ENCODE measurements at regions not wholly inside any gene's neighbourhood (a gene's known extent, or its start where the extent isn't known, plus 50 kb on each side); places are given as distances from the start of the nearest gene placed in this dataset.
A peak's percentile ranks its signal among the peaks of the same experiment; 100 is the strongest.

GRCh38 chr4:129378364-129378763 is 282.4 kb downstream of the C4orf33 start:
- Histone ChIP-seq H3K4me3 (no peak overlapping the region), H3K36me3 (ENCODE audit: control insufficient read depth in 4 of 4, insufficient read depth in 4 of 4, low read length in 4 of 4) (no peaks in the 10 kb centered on the region), H3K4me1 (ENCODE audit: control insufficient read depth in 5 of 5, insufficient read depth in 5 of 5, low read length in 5 of 5) (no peaks in the 10 kb centered on the region), H3K27ac (ENCODE audit: low read depth in 1 of 2, low read length in 1 of 2) (no peak overlapping the region), H3K9ac (ENCODE audit: insufficient read depth in 1 of 2, low read length in 2 of 2) (no peak overlapping the region), H3K9me3 (ENCODE audit: control insufficient read depth in 4 of 4, insufficient read depth in 3 of 4, low read length in 3 of 4) (peaks cover 0 to 3% (median 0%) of the 10 kb centered on the region in 4 donors), H3K27me3 (ENCODE audit: control insufficient read depth in 3 of 3, insufficient read depth in 3 of 3, low read length in 2 of 3) (no peaks in the 10 kb centered on the region)
- DNase-seq: peak in 1 of 3 donors; percentile 14
- TF ChIP-seq, protein P1, sequence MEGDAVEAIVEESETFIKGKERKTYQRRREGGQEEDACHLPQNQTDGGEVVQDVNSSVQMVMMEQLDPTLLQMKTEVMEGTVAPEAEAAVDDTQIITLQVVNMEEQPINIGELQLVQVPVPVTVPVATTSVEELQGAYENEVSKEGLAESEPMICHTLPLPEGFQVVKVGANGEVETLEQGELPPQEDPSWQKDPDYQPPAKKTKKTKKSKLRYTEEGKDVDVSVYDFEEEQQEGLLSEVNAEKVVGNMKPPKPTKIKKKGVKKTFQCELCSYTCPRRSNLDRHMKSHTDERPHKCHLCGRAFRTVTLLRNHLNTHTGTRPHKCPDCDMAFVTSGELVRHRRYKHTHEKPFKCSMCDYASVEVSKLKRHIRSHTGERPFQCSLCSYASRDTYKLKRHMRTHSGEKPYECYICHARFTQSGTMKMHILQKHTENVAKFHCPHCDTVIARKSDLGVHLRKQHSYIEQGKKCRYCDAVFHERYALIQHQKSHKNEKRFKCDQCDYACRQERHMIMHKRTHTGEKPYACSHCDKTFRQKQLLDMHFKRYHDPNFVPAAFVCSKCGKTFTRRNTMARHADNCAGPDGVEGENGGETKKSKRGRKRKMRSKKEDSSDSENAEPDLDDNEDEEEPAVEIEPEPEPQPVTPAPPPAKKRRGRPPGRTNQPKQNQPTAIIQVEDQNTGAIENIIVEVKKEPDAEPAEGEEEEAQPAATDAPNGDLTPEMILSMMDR (IDR thresholded peaks at IDR 0.05; ENCODE audit: control extremely low read depth, extremely low read depth): no peak
- no peak for ATAC-seq (ENCODE audit: insufficient read depth, low FRiP score)
- WGBS, 2 donors: 32 to 36% methylated on average over 3 of the region's 3 CpGs

DNA sequence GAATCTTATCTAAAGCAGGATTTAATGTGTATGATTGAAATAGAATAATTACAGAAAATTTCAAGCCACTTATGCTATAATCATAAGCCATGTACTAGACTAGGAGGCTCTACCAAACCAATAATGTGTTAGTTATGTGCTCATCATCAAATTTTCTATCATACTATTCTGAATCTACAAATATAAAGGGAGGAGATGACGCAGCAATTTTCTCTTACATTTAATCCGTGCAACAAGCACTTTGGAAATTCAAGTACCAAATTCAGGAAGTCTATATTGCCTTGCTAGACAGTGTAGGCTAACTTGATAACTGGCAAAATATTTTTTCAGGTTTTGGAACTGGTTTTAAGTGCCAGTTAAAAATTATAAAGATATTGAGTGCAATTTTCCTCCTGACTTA is 283.5 kb downstream of the C4orf33 start:
- WGBS, 2 donors: 50 to 61% methylated on average over 2 of the region's 2 CpGs
- Histone ChIP-seq H3K27me3 (ENCODE audit: control insufficient read depth in 3 of 3, insufficient read depth in 3 of 3, low read length in 2 of 3) (no peaks in the 10 kb centered on the region), H3K36me3 (ENCODE audit: control insufficient read depth in 4 of 4, insufficient read depth in 4 of 4, low read length in 4 of 4) (no peaks in the 10 kb centered on the region), H3K9ac (ENCODE audit: insufficient read depth in 1 of 2, low read length in 2 of 2) (no peak overlapping the region), H3K4me3 (no peak overlapping the region), H3K4me1 (ENCODE audit: control insufficient read depth in 5 of 5, insufficient read depth in 5 of 5, low read length in 5 of 5) (no peaks in the 10 kb centered on the region), H3K27ac (ENCODE audit: low read depth in 1 of 2, low read length in 1 of 2) (no peak overlapping the region), H3K9me3 (ENCODE audit: control insufficient read depth in 4 of 4, insufficient read depth in 3 of 4, low read length in 3 of 4) (peaks cover 0 to 3% (median 0%) of the 10 kb centered on the region in 4 donors)
- DNase-seq (no peak), ATAC-seq (ENCODE audit: insufficient read depth, low FRiP score) (no peak)
- TF ChIP-seq, protein P1 (IDR thresholded peaks at IDR 0.05; ENCODE audit: control extremely low read depth, extremely low read depth): no peak

- no peaks in the 10 kb centered on the region for H3K4me1 ChIP-seq (ENCODE audit: control insufficient read depth in 5 of 5, insufficient read depth in 5 of 5, low read length in 5 of 5)
- H3K27ac ChIP-seq (ENCODE audit: low read depth in 1 of 2, low read length in 1 of 2): no peak overlapping the region
- no peaks in the 10 kb centered on the region for H3K36me3 ChIP-seq (ENCODE audit: control insufficient read depth in 4 of 4, insufficient read depth in 4 of 4, low read length in 4 of 4)
- ATAC-seq (ENCODE audit: insufficient read depth, low FRiP score): no peak
- H3K9ac ChIP-seq (ENCODE audit: insufficient read depth in 1 of 2, low read length in 2 of 2): no peak overlapping the region
- no peaks in the 10 kb centered on the region for H3K9me3 ChIP-seq (ENCODE audit: control insufficient read depth in 4 of 4, insufficient read depth in 3 of 4, low read length in 3 of 4)
- H3K4me3 ChIP-seq: no peak overlapping the region
- DNase-seq: no peak
- 70 to 93% methylated on average over 1 of the region's 1 CpG for WGBS, 2 donors
- H3K27me3 ChIP-seq (ENCODE audit: control insufficient read depth in 3 of 3, insufficient read depth in 3 of 3, low read length in 2 of 3): no peaks in the 10 kb centered on the region
- TF ChIP-seq, protein P1 (IDR thresholded peaks at IDR 0.05; ENCODE audit: control extremely low read depth, extremely low read depth): no peak
Measured at GRCh38 chr4:129384974-129385373, 289.0 kb downstream of the C4orf33 start.

GRCh38 chr4:129387666-129388065 is 291.7 kb downstream of the C4orf33 start:
- no peaks in the 10 kb centered on the region for H3K36me3 ChIP-seq (ENCODE audit: control insufficient read depth in 4 of 4, insufficient read depth in 4 of 4, low read length in 4 of 4)
- H3K9ac ChIP-seq (ENCODE audit: insufficient read depth in 1 of 2, low read length in 2 of 2): no peak overlapping the region
- no peaks in the 10 kb centered on the region for H3K27me3 ChIP-seq (ENCODE audit: control insufficient read depth in 3 of 3, insufficient read depth in 3 of 3, low read length in 2 of 3)
- TF ChIP-seq, protein P1 (IDR thresholded peaks at IDR 0.05; ENCODE audit: control extremely low read depth, extremely low read depth): no peak
- no peak overlapping the region for H3K27ac ChIP-seq (ENCODE audit: low read depth in 1 of 2, low read length in 1 of 2)
- DNase-seq (no peak), ATAC-seq (ENCODE audit: insufficient read depth, low FRiP score) (no peak)
- no peak overlapping the region for H3K4me3 ChIP-seq
- H3K9me3 ChIP-seq (ENCODE audit: control insufficient read depth in 4 of 4, insufficient read depth in 3 of 4, low read length in 3 of 4): no peaks in the 10 kb centered on the region
- H3K4me1 ChIP-seq (ENCODE audit: control insufficient read depth in 5 of 5, insufficient read depth in 5 of 5, low read length in 5 of 5): no peaks in the 10 kb centered on the region

Data from lung (tissue), 11 donors.